CD1c-positive myeloid dendritic cell (primary cell): ENCODE measurements at regions not wholly inside any gene's neighbourhood (a gene's known extent, or its start where the extent isn't known, plus 50 kb on each side); places are given as distances from the start of the nearest gene placed in this dataset.
A peak's percentile ranks its signal among the peaks of the same experiment; 100 is the strongest.

Experiments used
- DNase-seq: peaks from one replicate; pipeline ENCODE4 v3.0.0-alpha.2; 2016; ENCODE audit errors: extremely low spot score

DNA sequence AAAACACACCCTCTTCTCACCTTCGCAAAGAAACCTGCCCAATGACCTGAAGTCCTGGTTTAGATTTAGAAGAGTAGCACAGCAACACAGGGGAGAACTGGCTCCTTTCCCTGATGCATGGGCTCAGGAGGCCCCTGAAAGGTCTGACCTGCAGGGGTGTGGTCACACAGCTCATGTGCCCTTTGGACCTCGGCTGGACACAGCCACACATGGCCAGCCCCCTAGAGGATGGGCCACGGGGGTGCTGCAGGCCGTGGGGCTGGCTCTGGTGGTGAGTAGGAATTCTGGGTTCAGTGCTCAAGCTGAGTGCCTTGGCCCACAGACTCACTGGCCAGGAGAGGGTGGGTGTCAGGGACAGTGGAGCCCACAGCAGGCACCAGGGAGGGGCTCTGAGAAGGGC is 118.5 kb upstream of the ADCY1 start:
- no peak for DNase-seq

DNA sequence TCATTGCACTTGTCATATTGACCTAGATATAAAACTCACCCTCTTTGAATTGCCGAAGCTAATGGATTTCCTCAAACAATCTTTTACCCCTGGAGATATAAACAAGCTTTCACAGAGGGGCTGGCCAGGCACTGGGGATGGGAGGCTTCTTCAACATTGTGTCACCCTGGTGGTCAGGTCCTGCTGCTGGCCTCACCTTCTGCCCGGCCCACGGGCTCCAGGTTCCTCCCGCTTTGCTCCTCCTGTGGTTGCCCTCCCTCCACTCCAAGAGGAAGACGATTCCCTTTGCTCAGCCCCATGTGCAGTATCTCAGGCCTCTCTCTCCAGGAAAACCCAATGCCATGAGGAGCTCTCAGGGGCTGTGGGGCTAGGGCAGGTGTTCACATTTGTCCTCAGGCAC is 118.1 kb upstream of the ADCY1 start:
- DNase-seq = no peak

DNA sequence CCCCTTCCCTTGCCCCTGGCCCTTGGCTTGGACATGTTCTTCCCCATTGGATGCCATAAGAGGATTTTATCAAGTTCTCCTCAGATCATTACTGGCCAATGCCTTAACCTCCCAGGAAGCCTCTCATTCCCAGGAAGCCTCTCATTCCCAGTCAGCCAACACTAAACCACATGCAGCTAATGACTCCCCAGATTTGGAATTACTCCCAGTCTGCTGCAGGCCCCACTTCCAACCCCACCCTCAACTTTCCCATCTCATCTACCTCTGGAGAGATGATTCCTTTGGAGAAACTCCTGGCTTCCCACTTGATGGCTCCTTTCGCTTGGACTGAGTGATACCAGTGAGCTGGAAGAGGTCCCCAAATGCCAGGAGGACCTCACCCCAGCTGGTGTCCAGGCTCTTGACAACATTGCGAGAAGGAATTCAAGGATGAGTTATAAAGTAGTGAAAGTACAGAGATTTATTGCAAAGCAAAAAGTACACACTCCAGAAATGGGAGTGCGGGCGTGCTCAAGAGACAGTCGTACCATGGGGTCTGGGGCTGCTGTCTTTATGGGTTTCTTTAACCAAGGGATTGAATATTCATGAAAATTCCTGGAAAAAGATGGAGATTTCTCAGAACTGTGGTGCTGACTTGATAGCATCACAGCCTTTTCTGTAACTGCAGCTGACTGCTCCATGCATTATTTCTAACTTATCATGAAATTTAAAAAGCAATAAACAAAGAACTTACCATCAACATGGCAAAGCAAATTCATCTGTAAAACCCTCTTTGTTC is 117.2 kb upstream of the ADCY1 start:
- no peak for DNase-seq

DNA sequence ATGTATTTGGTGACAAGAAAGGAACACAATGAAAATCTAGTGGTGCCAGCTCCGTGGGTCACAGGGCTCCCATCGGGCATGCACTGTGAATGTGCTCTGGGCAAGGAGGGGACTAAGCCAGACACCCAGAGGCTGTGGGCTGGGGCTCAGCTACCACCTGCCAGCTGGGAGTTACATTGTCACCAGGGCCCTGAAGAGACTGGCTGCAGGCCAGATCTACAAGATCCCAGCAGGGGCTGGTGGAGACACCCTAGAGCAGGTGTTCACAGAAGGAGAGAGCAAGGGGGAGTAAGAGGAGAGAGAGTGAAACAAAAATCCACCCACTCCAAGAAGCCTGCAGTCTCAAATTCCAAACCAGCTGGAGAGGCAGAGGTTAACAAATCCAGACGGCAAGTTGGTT is 116.6 kb upstream of the ADCY1 start:
- no peak for DNase-seq

DNA sequence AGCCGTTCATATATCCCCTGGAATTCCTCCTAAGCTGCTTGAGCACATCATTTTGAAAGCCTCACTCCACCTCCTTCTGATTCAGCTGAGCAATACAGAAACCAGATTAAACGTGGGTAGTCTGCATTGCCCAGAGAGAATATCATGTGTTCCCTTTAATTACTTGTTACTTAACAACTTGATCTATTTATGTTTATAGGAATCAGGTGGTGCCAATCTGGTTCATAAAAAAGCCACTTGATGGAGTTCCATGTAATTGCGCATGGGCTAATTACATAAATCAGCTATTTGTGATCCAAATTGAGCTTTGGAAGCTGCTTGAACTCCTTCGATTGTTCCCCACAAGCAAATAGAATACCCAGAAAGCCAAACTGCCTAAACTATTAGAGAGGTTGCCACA is 114.7 kb upstream of the ADCY1 start:
- DNase-seq = no peak

DNA sequence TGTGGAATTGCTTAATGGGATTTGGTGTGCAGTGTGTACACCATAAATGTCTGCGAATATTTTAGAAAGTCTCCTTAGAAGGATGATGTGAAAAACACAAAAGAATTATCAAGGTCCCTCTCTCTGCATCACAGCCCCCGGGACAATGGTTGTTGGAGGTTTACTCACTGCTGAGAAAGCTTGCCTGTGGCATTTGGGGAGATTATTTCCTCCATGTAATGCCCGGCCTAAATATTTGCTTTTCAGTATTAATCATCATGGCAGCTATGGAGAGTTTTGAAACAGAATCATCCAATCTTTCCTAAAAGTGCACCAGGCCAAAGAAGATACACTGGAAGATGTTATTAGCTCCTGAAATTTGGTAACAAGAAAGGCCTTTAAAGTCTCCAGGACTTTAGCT is 113.8 kb upstream of the ADCY1 start:
- DNase-seq = no peak

DNA sequence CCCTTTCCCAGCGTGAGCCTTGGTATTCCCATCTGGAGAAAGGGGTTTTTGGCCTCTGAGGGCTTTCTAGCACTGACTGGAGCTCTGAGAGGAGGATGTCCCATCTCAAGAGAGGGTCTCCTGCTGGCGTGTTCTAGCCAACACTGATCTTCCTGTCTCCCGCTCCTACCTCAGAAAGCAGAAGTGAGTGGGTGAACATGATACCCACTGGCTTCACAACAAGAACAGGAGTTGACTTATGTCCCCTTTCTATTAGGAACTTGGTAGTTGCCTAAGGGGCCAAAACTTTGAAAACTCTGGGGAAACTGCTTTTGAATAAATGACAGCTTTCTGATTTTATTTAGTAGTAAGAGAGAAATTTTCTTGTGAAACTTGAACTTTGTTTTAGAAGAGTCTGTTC is 113.1 kb upstream of the ADCY1 start:
- DNase-seq = peak; percentile 7

DNA sequence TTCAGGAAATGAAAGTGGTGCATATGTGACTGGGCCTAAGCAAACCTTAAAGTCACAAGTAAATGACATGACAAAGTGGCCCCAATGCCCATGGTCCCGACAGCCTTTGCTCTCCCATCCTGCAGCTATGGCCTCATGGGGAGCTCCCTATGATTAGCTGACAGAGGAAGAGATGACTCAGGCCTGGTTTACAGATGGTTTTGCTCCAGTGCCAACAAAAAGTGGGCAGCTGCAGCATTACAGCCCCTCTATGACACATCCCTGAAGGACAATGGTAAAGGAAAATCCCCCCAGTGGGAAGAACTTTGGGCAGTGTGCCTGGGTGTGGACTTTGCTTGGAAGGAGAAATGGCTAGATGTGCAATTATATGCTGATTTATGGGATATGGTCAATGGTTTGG is 105.1 kb upstream of the ADCY1 start:
- no peak for DNase-seq

DNA sequence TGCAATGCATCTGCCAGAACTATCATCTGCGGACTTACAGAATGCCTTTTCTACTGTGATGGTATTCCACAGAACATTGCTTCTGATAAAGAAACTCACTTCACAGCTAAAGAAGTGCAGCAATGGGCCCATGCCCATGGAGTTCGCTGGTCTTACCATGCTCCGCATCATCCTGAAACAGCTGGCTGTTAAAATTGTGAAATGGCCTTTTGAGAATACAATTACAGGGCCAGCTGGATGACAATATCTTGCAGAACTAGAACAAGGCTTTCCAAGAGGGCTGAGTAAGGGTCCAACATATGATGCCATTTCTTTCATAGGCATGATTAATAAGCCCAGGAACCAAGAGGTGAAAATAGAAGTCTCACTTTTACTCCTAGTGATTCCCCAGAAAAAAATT is 104.1 kb upstream of the ADCY1 start:
- no peak for DNase-seq

DNA sequence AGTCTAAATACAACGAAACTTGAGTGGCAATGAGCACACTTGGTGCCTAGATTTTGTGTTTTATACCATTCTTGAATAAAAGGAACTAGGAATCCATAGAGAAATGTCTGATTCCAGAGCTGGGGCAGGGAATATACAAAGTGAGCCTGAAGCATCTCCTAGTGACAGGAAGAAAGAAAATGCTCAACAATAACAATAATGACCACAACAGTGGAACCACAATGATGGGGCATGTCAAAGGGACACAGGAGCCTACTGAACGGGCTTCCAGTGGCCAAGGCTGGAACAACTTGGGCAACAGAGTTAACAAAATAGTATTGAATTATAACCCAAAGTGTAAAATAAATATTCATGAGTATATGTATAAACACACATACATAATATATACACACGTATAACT is 94.4 kb upstream of the ADCY1 start:
- DNase-seq = no peak

DNA sequence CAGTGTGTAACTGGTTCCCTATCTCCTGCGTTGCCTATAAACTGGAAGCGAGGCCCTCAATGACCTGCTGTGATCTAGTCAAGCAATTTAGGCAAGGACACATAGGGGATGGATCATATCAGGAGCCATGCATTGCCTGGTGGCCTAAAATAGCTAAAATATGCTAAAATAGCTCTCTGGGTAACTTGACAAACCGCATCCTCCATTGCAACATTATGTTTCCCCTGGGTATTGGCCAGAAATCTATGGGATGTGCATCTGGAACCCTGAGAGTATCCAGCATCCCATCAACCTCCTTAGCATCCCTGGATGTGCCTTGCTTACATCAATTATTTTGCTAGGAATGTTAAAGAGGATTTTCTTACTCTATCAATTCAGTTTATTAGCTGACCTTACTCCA is 91.7 kb upstream of the ADCY1 start:
- DNase-seq = no peak

DNA sequence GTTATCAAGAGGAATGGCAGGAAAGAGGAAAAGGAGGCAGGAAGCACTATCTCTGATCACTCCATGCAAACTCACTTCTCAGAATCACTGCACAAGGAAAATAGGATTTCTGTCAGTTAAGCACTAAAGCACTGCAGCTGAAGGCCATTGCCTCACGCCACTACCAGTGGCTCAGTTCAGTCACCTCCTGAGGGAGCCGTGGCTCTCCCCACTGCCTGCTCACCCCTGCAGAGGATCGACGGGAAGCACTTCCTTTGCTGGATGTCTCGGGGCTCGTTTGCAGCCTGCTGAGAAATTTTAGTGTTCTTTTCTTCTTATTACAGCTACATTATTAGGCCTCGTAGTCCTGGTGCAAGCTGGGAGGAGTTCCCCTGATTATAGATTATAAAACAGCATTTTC is 90.1 kb upstream of the ADCY1 start:
- no peak for DNase-seq

DNA sequence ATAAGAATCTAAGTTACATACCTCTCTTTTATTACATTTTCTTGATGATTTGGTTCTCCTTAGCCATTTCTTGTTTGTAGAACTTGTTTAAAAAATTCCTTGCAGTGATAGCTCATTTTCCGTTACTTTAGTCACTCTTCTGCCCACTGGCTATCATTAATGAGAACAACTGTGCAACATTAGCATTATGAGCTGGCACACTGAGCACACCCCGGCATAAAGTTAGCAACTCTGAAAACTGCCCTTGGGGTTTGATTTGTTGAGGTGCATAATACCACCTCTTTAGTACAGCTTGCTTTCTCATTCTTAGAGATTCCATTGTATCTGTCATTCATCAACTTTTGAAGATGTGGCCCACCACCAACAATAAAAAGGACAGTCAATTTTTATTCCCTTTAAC is 87.6 kb upstream of the ADCY1 start:
- DNase-seq = no peak

DNA sequence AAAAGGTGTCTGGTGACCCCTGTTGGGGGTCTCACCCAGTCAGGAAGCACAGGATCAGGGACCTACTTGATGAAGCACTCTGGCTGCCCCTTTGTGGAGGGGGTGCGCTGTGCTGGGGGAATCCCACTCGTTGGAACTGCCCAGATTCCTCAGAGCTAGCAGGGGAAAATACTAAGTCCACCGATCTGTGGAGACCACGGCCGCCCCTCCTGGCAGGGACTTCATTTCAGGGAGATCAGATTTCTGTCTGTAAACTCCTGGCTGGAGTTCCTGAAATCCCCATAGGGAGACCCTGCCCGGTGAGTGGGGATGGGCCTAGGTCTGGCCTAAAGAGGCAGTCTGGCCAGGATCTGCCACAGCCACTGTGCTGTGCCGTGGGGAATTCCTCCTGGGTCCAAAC is 79.3 kb upstream of the ADCY1 start:
- DNase-seq = no peak

DNA sequence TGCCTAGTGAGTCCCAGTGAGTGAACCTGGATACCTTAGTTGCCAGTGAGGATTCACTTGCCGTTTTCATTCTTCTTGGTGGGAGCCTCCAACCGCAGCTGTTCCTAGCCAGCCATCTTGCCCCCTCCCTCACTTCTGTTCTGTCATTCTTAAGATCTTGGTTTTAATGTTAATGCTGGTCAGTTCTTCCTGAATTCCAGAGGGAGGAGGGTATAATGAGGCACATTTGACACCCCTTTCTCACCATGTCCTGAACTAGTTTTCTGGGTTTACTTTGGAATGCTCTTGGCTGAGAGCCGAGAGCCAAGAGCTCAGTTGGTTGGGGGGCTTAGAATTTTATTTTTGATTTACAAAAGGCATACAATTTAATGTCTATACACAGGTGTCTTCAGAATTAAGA is 78.5 kb upstream of the ADCY1 start:
- DNase-seq = no peak

DNA sequence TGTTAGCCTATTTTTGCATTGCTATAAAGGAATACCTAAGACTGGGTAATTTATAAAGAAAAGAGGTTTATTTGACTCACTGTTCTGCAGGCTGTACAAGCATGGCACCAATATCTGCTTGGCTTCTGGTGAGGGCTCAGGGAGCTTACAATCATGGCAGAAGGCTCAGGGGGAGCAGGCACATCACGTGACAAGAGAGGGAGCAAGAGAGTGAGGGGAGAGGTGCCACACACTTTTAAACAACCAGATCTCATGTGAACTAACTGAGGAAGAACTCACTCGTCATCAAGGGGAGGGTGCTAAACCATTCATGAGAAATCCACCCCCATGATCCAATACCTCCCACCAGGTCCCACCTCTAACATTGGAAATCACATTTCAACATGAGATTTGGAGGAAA is 73.9 kb upstream of the ADCY1 start:
- no peak for DNase-seq

DNA sequence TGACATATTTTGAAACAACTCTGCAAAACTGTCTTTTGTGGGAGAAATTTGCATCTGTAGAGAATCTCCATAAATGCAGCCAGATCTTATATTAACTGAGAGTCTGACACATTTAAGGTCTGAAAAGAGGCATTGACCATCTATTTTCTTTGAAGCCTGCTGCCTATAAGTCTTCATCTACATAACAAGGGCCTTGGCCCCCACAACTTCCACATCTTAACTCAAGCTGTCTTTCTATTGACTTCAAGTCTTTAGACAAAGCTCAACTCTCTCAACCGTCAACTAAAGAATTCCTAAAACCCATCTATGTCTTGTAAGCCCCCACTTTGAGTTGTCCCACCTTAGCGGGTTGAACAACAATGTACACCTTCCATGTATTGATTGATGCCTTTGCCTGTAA is 72.4 kb upstream of the ADCY1 start:
- DNase-seq = no peak

DNA sequence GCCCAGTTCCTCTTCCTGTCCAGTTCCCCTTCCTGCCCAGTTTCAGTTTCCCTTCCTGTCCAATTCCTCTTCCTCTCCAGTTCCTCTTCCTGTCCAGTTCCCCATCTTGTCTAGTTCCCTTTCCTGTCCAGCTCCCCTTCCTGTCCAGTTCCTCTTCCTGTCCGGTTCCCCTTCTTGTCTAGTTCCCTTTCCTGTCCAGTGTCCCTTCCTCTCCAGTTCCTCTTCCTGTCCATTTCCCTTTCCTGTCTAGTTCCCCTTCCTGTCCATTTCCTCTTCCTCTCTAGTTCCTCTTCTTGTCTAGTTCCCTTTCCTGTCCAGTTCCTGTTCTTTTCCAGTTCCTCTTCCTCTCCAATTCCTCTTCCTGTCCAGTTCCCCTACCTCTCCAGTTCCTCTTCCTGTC is 68.1 kb upstream of the ADCY1 start:
- peak; percentile 2 for DNase-seq

DNA sequence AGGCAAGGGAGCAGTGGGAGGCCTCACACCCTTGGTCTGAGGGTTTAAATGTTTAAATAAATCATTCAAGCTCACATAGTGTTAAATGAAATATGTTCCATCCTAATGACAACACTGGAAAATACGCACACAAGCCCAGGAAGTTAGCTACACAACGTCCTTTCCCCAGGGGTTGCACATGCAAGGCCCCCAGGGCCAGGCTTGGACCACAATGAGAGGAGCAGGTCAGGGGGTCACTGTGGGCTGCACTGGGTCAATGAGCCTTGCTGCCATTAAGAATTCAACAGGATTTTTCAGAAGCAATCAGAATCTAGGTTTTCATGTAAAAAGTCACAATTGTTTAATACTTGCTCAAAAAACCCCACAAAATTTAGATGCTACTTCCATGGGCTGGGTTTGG is 64.9 kb upstream of the ADCY1 start:
- no peak for DNase-seq

DNA sequence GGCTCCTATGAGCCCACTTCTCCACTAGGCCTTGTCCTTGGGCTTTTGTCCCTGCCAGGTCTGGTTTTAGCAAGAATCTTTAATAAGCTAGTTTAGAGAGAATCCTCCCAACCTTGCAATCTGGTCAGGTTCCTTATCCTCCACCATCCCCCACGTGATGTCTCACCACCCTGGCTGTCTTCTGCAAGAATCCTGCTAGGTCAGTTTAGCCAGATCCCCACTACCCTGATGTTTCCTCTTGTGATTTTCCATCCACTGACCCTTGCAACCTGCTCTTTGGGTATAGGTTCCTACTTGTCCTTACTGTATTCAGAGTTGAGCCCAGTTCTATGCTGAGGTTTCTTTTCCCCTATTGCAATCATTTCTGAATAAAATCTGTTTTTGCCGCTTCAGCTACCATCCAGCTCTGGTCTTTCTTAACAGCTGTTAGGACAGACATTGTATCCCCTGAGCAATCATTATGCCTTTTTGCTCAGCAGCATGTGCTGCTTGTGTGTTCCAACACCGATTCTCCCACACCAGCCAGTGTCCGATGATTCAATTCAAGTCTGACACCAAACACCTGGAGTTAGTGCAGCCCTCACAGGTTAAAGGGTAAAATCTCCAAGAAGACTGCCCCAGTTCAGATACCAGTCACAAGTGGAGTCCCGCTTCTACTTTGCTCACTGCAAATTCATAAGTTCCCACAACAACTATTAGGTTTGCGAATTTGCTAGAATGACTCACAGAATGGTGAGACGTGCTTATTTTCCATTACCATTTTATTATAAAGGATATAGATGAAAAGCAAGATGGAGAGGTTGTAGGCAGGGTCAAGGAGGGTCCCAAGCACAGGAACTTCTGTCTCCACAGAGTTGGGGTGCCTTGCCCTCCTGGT is 62.2 kb upstream of the ADCY1 start:
- no peak for DNase-seq

DNA sequence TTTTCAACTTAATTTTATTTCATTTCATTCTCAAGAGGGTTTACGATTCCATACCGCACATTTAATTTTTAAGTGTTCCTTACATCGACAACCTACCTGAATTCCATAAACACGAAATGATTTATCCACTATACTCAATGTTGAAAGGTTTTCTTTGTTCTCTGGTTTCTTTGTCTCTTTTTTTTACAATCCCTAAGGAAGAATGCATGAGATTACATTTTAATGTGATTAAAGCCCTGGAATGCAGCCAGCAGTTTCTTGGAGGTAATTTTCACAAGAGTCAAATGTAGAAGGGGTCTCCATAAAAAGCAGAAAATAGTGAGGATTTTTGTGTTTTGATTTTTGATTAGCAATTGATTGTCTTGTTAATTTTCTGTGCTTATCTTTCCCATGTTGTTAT is 59.2 kb upstream of the ADCY1 start:
- DNase-seq = no peak

DNA sequence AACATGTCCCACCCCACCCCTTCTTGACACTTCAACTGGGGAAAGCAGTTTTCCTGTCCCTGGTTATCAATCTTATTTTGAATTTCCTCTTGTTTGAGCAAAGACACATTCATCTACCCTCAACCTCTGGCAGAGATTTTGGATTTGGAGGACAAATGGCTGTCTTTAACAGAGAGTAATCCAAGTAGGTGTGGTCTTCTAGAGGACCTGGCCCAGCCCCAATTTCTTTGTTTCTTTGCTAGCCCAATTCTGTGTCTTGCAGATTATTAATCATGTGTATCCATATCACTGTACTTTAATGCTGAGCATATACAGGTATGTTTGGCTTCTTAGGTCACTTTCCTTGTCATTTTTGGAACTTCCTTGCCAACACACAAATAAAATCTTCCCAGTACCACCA is 58.8 kb upstream of the ADCY1 start:
- DNase-seq = no peak
